ENCODE measurements at regions not wholly inside any gene's neighbourhood (a gene's known extent, or its start where the extent isn't known, plus 50 kb on each side); places are given as distances from the start of the nearest gene placed in this dataset.

DNA sequence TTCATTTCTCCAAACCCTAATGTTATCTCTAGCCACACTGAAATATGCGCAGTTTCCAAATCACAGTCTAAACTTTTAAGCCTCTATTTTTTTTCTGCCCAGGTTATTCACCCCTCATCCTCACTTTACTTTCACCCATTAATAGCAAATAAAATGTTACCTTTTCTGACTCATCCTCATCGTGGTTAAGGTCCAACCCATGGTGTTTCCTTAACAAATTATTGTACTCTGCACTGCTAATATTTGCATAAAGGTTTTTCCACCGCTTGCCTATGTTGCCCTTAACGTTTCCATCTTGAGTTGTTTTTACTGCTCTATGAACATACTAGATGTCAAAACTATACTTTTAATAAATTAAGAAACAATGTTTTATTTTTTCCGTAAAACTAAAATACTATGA is 780.9 kb upstream of the KLHL1 start:
- no peak for DNase-seq (ENCODE audit: low spot score)

DNA sequence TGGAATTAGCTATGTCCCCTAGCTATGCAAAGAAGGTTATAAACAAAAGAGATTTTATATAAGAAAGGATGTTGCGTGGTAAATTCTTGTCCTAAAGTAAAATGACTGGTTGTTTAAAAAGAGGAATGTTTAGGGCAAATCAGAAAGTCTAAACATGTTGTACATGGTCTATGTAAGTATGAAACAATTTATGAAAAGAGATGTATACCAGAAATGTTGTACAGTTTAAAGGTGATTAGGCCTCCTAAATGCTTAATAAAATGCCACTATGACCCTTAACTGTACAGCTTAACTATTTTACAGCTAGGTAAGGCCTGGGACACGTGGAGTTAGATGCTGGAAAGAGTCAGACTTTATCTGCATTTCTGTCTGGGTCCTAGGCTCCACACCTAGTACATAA is 775.9 kb upstream of the KLHL1 start:
- DNase-seq (ENCODE audit: low spot score): no peak

DNA sequence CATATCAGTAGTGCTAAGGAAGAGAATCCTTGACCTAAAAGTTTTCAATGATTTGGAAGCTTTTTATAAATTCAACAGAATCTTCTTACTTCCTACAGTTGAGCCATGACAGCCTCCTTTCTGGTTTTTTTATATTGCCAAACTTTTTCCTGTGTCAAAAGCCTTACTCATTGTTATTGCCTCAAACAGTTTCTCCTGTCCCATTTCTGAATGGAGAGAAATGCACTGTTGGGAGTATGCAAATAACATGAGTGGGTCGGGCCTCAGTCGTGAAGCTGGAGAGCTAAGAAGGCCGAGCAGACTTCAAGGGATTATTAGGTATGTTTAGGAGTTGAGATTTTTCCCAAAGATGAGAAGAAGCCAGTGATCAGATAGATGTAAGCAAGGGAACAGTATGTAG is 766.4 kb upstream of the KLHL1 start:
- DNase-seq (ENCODE audit: low spot score): no peak

DNA sequence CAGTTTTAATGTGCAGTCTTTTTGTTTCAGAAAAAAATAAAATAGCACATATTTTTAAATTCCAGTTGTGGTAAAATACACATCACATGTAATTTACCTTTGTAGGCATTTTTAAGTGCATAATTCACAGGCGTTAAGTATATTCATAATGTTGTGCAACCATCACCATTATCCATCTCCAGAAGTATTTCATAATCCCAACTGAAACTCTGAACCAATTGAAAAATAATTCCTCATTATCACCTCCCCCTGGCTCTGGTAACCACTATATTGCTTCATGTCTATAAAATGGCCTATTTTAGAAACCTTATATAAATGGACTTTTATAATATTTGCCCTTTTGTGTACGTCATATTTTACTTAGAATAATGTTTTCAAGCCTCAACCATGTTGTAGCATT is 756.5 kb upstream of the KLHL1 start:
- DNase-seq (ENCODE audit: low spot score): no peak

DNA sequence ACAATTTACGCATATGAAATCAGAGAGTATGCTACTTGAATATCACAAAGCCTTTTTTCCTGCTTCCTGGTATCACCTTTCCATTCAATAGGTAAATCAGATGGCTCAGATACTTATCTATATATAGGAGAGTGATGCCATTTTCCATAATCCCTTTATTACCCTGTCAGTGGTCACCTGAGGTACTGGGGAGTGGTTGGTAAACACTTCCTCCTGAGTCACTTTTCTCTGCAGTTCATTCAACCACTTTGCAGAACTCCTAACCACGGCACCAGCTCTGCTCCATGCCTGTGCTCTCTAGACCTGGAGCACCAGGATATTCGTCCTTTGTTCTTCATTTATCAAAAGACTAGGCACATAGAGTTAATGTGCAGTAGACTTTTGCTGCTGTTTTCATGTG is 748.5 kb upstream of the KLHL1 start:
- no peak for DNase-seq (ENCODE audit: low spot score)

DNA sequence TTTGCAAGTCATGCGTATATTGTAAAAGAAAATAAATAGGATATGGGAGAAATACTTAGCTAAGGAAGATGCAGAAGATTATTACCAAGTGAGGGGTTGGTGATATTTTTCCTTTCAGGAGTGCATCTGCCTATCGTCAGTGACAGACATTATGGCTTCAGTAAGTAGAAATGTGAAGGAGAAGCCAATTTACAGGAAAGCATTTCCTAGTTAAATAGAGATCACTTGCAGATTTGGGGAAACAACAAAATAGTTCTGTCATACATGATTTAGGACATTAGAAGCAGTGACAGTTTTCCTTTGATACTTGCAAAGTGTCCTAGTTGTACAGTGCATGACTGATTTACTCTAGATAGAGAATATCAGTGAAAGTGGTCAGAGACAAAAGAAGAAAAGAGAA is 747.8 kb upstream of the KLHL1 start:
- DNase-seq (ENCODE audit: low spot score): no peak

DNA sequence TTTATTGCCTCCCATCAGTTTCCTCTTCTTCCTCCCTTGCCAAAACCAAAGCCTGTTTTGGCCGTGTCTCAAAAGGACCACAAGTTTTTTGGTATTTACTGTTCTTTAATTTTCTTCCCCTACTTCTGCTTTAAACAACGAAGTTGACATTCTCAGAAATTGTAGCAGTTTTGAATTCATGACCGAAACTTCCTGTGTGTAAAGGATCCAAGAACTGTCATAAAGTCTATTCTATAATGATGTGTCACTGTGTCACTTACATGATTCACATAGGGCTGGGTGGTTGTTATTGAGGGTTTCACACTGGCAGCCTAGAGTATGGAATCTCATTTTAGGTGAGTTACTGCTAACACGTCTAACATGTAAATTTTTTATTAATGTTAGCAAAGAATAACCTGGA is 741.0 kb upstream of the KLHL1 start:
- DNase-seq (ENCODE audit: low spot score): no peak

DNA sequence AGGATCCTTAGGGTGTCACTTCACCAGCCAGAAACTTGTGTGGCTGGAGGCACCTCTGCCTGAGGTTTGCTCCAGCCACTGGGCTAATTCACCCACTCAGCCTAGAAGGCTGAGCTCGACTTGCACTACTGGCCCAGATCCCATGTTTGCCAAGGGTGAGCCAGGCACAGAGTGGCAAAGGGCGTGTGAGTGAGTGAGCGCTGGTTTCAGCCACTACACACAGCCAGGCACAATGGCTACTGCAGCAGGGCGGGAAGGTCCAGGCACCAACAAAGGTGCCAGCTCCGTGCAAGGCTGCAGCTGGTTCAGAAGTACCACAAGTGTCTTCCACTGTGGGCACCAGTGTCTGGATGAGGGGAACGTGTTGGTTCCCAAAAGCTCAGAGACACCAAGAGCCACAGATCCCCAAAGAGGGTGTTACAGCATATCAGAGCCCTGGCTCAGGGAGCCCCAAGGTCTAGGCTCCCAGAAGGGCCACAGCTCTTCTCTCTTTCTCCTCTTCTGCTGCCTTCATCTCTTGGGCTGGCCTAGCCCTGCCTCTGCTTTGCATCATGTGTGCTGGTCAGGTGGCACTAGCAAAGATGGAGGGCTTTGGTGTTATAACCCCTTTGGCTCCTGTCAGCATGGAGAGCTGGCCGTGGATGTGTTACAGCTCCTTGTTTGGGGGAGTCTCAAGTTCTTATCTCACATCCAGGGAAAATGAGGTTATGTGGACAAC is 736.3 kb upstream of the KLHL1 start:
- DNase-seq (ENCODE audit: low spot score): no peak

DNA sequence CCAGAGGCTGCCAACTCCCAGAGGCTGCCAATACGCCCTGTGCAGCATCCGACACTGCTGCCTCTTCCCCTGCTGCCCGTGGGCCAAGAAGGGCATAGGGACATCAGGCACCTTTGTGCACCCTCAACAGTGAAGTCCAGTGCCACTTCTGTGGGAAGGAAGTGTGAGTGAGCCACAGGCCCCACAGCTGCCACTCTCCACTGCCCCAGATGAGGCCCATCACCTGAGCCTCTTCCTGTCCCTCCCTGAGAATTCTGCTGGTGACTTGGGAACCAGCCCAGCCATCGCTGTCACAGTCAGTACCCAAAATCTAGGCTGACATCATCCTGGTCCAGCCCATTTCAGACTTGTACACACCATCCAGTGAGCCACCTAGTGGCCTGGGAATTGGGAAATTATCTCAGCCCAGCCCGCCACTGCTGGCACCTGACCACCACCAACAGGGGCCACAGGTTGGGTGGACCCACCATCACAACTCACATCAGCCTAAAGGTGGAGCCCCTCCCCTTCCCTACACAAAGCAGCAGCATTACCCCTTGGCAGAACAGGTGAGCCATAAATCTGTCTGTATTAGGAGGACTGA is 733.9 kb upstream of the KLHL1 start:
- DNase-seq (ENCODE audit: low spot score): no peak

DNA sequence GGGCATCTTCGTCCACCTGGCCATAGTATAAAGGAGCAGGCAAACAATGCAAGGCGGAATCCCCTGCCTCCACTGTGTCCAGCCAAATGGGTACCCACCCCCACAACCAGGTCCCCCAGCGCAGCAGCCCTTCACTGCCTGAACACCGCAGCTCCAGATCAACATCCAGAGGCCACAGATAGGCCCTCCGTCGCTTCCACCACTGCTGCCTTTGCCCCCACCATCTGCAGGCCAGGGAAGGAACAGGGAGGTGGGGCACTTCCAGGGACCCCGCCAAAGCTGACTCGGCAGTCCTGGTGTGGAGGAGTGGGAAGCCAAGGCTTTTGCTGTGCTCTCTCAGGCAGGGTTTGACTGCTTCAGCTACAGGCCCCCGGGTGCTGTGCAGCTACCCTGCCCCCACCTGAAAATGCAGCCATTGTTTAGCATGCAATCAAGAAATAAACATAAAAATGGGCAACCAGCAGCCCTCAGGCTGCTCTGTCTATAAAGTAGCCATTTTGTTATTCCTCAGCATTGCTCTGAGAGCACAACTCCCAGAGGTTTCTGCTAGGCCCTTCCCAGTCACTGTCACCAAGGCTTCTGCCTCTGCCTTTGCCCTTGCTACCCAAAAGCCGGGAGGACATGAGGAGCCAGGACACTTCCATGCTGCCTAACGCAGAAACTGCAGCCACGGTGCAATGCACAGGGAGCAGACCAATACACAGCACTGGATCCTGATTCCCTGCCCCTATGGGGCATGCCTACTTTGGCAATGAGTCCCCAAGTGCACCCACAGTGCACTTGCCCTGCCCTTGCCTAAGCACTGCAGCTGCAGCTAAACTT is 733.2 kb upstream of the KLHL1 start:
- no peak for DNase-seq (ENCODE audit: low spot score)

DNA sequence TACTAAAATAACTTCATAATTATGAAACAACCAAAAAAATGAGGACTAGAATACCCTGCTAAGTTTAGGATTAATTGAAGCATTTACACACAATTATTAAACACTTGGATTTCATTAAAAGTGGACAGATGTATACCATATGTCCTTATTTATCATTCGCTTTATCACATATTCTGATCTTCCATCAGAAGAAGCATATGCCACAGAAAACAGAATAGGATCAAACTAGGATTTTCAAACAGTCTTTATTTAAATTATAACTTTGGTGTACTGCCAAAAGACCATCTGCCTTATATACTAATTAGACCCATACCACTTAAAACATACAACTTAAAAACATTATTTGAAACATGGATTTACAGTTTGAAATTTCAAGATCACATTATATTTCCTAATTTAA is 727.1 kb upstream of the KLHL1 start:
- DNase-seq (ENCODE audit: low spot score): no peak

DNA sequence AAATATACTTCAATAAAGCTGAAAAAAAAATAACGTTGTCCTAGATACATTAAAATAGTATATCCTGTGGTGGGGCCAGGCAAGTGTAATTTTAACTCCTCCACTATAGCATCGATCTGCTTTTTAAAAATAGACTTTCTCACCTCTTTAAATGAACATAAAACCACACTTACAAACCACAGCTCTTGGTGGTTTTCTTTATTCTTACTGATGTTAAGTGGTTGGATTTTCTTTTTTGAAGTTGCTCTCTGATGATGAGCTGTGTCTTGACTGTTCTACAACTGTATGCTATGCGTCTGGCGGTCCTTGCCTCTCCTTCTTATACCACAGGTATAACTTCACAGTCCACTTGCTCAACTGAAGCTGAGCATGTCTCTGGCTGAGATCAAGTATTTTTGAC is 721.5 kb upstream of the KLHL1 start:
- no peak for DNase-seq (ENCODE audit: low spot score)

DNA sequence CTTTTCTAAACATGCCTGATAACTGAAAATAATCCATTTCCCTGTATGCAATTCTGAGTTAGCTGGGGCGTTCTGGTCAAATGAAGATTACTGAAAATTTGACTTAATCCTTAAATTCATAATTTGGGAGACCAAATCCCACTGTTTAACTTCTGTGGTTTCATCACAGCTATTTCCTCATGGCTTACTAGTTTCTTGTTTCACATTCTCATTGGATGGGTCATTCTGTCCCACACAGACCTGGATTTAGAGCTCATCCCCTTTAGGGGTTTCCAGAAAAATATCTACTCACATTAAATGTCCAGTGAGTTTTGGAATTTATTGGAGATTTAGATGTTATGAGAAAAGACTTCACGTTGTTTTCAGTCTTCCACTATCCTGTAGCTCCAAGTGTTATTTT is 709.3 kb upstream of the KLHL1 start:
- no peak for DNase-seq (ENCODE audit: low spot score)

DNA sequence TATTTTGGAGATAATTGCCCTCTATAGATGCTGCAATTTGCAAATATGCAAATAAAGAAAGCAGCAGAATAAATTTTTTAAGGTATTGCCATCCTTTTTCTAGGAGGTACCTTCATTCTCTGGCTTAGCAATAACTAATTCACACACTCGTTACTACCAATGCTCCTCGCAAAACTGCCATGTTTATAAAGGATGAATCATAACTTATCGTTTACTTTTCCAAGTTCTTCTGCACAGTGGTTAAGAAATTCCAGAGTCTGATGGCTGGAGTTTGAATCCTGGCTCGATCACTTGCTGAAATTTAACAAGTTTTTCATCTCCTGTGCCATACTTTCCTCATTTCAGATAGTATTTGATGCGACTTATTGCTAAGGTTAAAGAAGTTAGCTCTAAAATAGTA is 708.6 kb upstream of the KLHL1 start:
- DNase-seq (ENCODE audit: low spot score): no peak

DNA sequence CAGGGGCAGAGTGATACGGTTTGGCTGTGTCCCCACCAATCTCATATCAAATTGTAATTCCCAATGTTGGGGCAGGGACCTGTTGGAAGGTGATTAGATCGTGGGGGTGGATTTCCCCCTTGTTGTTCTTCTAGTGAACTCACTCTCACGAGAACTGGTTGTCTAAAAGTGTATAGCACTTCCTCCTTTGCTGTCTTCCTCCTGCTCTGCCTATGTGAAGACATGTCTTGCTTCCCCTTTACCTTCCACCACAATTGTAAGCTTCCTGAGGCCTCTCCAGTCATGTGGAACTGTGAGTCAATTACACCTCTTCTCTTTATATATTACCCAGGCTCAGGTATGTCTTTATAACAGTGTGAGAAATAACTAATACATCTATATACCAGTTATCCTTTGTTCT is 706.4 kb upstream of the KLHL1 start:
- DNase-seq (ENCODE audit: low spot score): no peak

DNA sequence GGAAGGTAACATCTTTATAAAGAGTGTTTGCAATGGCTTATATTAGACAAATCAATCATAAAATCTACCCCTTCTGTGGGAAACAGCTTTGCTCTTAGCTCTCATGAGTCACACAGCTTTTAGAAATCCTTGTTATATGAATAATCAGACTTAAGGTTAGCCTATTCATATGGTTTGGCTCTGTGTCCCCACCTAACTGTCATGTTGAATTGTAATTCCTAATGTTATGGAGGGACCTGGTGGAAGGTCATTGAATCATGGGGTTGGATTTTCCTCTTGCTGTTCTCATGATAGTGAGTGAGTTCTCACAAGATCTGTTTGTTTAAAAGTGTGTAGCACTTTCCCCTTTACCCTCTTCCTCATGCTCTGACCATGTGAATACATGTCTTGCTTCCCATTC is 704.2 kb upstream of the KLHL1 start:
- DNase-seq (ENCODE audit: low spot score): no peak

DNA sequence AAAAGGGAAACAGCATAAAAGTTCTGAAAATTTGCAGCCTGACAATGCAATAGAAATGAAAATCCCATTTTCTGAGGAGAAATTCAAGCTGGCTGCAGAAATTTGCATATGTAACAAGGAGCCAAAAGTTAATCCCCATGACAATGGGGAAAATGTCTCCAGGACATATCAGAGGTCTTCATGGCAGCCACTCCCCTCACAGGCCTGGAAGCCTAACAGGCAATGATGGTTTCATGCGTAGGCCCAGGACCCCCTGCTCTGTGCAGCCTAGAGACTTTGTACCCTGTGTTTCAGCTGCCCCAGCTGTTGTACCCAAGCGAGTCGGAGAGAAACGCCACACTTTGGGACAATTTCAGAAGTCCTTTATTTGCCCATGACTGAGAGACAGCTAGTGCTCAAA is 701.3 kb upstream of the KLHL1 start:
- no peak for DNase-seq (ENCODE audit: low spot score)

DNA sequence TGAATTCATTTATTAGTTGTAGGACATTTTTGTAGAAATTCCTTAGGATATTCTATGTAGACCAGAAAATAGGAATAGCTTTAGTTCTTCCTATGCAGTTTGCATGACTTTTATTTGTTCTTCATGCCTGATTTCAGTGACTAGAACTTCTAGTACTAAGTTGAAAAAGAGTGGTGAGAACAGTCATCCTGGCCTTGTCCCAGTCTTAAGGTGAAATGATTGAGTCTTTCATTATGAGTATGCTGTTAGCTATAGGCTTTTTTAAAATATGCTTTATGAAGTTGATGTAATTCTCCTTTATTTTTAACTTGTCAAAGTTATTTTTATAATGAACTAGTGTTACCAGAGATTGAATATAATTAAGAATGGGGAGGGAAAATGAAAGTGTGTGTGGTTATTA is 690.1 kb upstream of the KLHL1 start:
- DNase-seq (ENCODE audit: low spot score): no peak

DNA sequence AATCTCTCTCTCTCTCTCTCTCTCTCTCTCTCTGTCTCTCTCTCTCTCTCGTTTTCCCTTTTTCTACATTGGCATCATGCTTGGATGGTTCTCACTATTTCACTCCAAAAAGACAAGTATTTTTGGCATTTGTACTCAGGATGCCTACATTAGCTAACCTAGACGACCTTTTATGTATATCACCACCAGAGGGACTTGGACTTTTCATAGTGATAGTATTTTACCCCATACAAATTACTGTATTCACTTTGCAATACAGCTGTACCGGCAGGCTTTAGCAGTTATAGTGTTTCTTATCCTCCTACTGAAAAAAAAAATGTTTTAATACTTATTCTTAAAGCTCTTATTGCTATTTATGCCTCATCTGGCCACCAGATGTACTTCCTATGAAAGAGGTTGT is 687.2 kb upstream of the KLHL1 start:
- no peak for DNase-seq (ENCODE audit: low spot score)

DNA sequence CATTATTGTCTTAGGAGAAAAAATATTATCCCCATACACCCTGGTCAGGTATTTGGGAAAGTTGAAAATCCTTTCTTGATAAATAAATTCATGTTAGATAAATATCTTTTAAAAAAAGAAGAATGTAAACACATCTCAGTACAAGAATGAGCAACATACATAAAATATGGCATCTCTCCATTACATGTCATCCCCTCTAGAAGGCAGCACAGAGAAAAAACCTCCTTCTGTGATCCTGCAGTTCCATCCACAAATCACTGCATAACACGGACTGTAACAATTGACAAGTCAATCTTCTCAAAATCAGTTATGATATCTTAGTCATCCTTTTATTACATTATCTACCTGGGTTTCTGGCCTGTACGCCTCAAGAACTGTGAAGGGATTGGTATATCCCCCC is 683.9 kb upstream of the KLHL1 start:
- DNase-seq (ENCODE audit: low spot score): no peak

DNA sequence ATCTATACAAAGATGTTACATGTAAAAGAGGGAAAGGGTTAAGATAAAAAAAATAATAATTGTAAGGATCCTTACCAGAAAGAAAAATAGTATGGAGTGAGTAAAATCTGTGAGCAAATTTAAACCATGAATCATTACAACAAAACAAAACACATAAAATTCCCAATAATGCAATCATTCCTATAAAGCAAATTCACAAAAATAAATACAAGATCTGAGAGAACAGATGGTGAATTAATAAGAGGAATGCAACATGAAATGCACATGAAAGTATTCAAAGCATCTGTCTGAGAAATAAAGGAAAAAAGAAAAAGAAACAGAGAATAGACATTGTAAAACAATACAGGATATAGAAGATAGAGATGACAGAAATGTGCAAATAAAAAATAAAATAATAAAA is 681.5 kb upstream of the KLHL1 start:
- DNase-seq (ENCODE audit: low spot score): no peak

DNA sequence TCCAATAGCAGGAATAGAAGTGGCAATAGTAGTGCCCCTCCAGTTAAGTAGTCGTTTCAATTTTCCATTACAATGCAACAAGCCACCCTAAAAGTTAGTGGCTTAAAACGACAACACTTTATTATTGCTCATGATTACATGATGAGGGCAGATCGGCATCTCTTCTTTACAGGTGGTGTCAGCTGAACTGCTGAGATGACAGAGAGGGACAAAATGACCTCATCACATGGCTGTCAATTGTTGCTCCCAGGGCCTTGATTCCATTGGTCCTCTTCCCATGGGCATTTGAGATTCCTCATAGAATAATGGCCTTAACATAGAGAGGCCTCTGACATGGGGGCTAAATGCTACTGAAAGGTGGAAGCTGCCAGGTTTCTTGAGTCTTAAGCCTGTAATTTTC is 679.8 kb upstream of the KLHL1 start:
- DNase-seq (ENCODE audit: low spot score): no peak

DNA sequence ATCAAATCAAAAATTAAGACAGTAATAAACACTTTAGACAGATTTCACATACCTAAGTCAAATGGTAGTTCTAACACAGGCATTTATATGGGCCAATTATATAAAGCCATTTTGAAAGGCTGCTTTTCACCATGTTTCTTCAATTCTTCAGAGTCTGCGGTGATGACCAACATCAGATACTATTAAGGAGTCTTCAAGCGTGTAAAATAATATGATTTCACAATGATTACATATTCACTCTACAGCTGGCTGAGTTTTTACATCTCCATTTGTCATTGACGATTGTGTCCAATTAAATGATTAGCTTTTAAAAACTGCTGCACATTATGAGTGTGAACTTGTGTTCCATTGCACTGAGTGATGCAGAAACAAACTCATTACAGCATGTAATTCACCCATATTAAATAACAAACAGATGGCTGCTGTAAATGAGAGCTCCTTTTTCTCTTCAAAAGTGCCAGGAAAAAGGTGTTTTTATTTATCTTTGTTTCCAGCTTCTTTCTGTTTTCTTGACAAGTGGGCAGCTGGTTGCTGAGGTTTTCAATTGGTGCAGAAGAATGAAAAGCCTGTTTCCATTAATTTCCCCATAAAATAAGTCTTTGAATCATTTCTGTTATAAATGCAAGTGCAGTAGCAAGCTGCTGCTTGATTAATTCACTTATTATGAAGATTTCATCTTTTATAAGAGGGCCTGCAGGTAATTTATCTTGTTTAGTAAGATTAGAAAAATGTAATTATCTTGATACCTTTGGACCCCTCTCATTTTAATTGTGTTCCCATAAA is 676.1 kb upstream of the KLHL1 start:
- DNase-seq (ENCODE audit: low spot score): no peak
